ENCODE measurements at regions not wholly inside any gene's neighbourhood (a gene's known extent, or its start where the extent isn't known, plus 50 kb on each side); places are given as distances from the start of the nearest gene placed in this dataset.

- DNase-seq = no peak
- POLR2A ChIA-PET = no interaction called here
- Mint-ChIP-seq H3K27me3 (peaks cover 24% of the 10 kb centered on the region), H3K4me1 (no peaks in the 10 kb centered on the region), H3K4me3 (no peak overlapping the region), H3K9me3 (ENCODE audit: insufficient read depth) (peaks cover 12% of the 10 kb centered on the region), H3K27ac (no peak overlapping the region)
- CTCF ChIA-PET = no interaction called here
- H3K4me1 ChIP-seq (ENCODE audit: control insufficient read depth in 2 of 2, insufficient read depth in 2 of 2, low read length in 2 of 2) = no peaks in the 10 kb centered on the region
- no peaks in the 10 kb centered on the region for H4K20me1 ChIP-seq (ENCODE audit: control insufficient read depth, insufficient read depth, low read length, poor library complexity, severe bottlenecking)
- no peak overlapping the region for H3K27ac ChIP-seq (ENCODE audit: low read length in 2 of 2)
- H3K4me3 ChIP-seq (ENCODE audit: control extremely low read depth in 1 of 5, extremely low read depth in 1 of 5, insufficient read depth in 1 of 5, low read depth in 2 of 5, low read length in 4 of 5) = no peak overlapping the region
- peaks cover 0 to 3% (median 1%) of the 10 kb centered on the region in 4 experiments for H3K27me3 ChIP-seq (replicated peaks in 1 of 4; ENCODE audit: control extremely low read depth in 1 of 4, control insufficient read depth in 3 of 4, insufficient read depth in 4 of 4, low read length in 3 of 4)
- no CpG with 5 or more reads among the region's 3 CpGs for WGBS (ENCODE audit: insufficient coverage)
- no peak overlapping the region for H3K4me2 ChIP-seq (replicated peaks; ENCODE audit: low read depth, low read length, poor library complexity, severe bottlenecking)
- H3K9ac ChIP-seq (ENCODE audit: low read length) = no peak overlapping the region
- H3K36me3 ChIP-seq (replicated peaks in 1 of 2; ENCODE audit: control extremely low read depth in 1 of 2, control insufficient read depth in 1 of 2, extremely low read depth in 1 of 2, insufficient read depth in 2 of 2, low read length in 1 of 2) = no peaks in the 10 kb centered on the region
- intact Hi-C loops (cut with micrococcal nuclease) = no loop called here
- peaks cover 2 to 10% (median 8%) of the 10 kb centered on the region in 3 donors for H3K9me3 ChIP-seq (ENCODE audit: control extremely low read depth in 1 of 3, control insufficient read depth in 2 of 3, insufficient read depth in 1 of 3, low read length in 2 of 3)
- H2AFZ ChIP-seq (ENCODE audit: insufficient read depth, low read depth, low read length, poor library complexity, severe bottlenecking) = no peak overlapping the region
- ATAC-seq (ENCODE audit: low read depth) = no peak
- TF ChIP-seq CTCF (IDR thresholded peaks at IDR 0.05) (no peak), EZH2 (IDR thresholded peaks at IDR 0.05; ENCODE audit: borderline replicate concordance, insufficient read depth, low read depth, low read length, poor library complexity, severe bottlenecking) (no peak)
- H3K79me2 ChIP-seq (ENCODE audit: control insufficient read depth, insufficient read depth, low read length) = no peaks in the 10 kb centered on the region
Measured at GRCh38 chr1:147463022-147463421, 78.3 kb upstream of the BCL9 start.

- Histone ChIP-seq H3K4me3 (ENCODE audit: control extremely low read depth in 1 of 5, extremely low read depth in 1 of 5, insufficient read depth in 1 of 5, low read depth in 2 of 5, low read length in 4 of 5) (no peak overlapping the region), H3K27ac (ENCODE audit: low read length in 2 of 2) (no peak overlapping the region), H3K4me1 (ENCODE audit: control insufficient read depth in 2 of 2, insufficient read depth in 2 of 2, low read length in 2 of 2) (no peaks in the 10 kb centered on the region), H3K4me2 (replicated peaks; ENCODE audit: low read depth, low read length, poor library complexity, severe bottlenecking) (no peak overlapping the region), H2AFZ (ENCODE audit: insufficient read depth, low read depth, low read length, poor library complexity, severe bottlenecking) (no peak overlapping the region), H3K9ac (ENCODE audit: low read length) (no peak overlapping the region), H3K36me3 (replicated peaks in 1 of 2; ENCODE audit: control extremely low read depth in 1 of 2, control insufficient read depth in 1 of 2, extremely low read depth in 1 of 2, insufficient read depth in 2 of 2, low read length in 1 of 2) (no peaks in the 10 kb centered on the region), H3K9me3 (ENCODE audit: control extremely low read depth in 1 of 3, control insufficient read depth in 2 of 3, insufficient read depth in 1 of 3, low read length in 2 of 3) (peaks cover 8 to 11% (median 10%) of the 10 kb centered on the region in 3 donors), H4K20me1 (ENCODE audit: control insufficient read depth, insufficient read depth, low read length, poor library complexity, severe bottlenecking) (no peaks in the 10 kb centered on the region), H3K79me2 (ENCODE audit: control insufficient read depth, insufficient read depth, low read length) (no peaks in the 10 kb centered on the region), H3K27me3 (replicated peaks in 1 of 4; ENCODE audit: control extremely low read depth in 1 of 4, control insufficient read depth in 3 of 4, insufficient read depth in 4 of 4, low read length in 3 of 4) (peaks cover 0 to 8% (median 3%) of the 10 kb centered on the region in 4 experiments)
- no peak for ATAC-seq (ENCODE audit: low read depth)
- no peak for DNase-seq
- Mint-ChIP-seq H3K4me1 (no peaks in the 10 kb centered on the region), H3K27ac (no peak overlapping the region), H3K4me3 (no peak overlapping the region), H3K27me3 (peaks cover 41% of the 10 kb centered on the region), H3K9me3 (ENCODE audit: insufficient read depth) (peaks cover 14% of the 10 kb centered on the region)
- 100% methylated on average over 1 of the region's 3 CpGs for WGBS (ENCODE audit: insufficient coverage)
- TF ChIP-seq CTCF (IDR thresholded peaks at IDR 0.05) (no peak), EZH2 (IDR thresholded peaks at IDR 0.05; ENCODE audit: borderline replicate concordance, insufficient read depth, low read depth, low read length, poor library complexity, severe bottlenecking) (no peak)
- intact Hi-C loops (cut with micrococcal nuclease) = no loop called here
- POLR2A ChIA-PET = no interaction called here
- CTCF ChIA-PET = no interaction called here
Measured at GRCh38 chr1:147466543-147466942, 74.8 kb upstream of the BCL9 start.

All from B cell (primary cell).